ENCODE measurements at regions not wholly inside any gene's neighbourhood (a gene's known extent, or its start where the extent isn't known, plus 50 kb on each side); places are given as distances from the start of the nearest gene placed in this dataset.

GRCh38 chr15:69744391-69745162, 292.0 kb downstream of the RPLP1 start:
- POLR2A ChIA-PET: no interaction called here
- DNase-seq: no peak
- H3K27me3 ChIP-seq (ENCODE audit: insufficient read depth): peaks cover 7% of the 10 kb centered on the region; the same call in 1 of the 2 replicates

More at GRCh38 chr15:69744391-69745162, 292.0 kb downstream of the RPLP1 start:
- Histone ChIP-seq H3K36me3 (replicated peaks in 1 of 2; ENCODE audit: control insufficient read depth in 1 of 2, insufficient read depth in 2 of 2, low read length in 1 of 2) (no peaks in the 10 kb centered on the region), H3K79me2 (ENCODE audit: insufficient read depth) (no peaks in the 10 kb centered on the region), H3K27ac (ENCODE audit: low read depth in 2 of 2, low read length in 1 of 2) (no peak overlapping the region), H4K20me1 (ENCODE audit: insufficient read depth) (no peaks in the 10 kb centered on the region), H3K9me2 (no peaks in the 10 kb centered on the region), H3K9ac (no peak overlapping the region), H3F3A (replicated peaks; ENCODE audit: insufficient read depth) (no peaks in the 10 kb centered on the region), H3K4me3 (ENCODE audit: low read depth in 2 of 2, low read length in 1 of 2) (no peak overlapping the region), H3K9me3 (no peaks in the 10 kb centered on the region), H3K4me2 (no peak overlapping the region), H2AFZ (ENCODE audit: low read depth) (no peak overlapping the region), H3K4me1 (ENCODE audit: control insufficient read depth in 1 of 2, insufficient read depth in 2 of 2, low read depth in 1 of 2, low read length in 1 of 2) (no peaks in the 10 kb centered on the region; a peak in 1 of 4 replicates)
- CTCF ChIA-PET: interaction anchor here (0.9 to 2.9 kb wide), 4 partner anchors 8 to 744 kb away, joined by 3 to 9 read pairs (median 4); no protein-coding TSS in a partner anchor
- TF ChIP-seq USF2 (IDR thresholded peaks at IDR 0.05; ENCODE audit: borderline replicate concordance, low read depth, low read length) (no peak), TCF12 (IDR thresholded peaks at IDR 0.05) (no peak), TEAD4 (IDR thresholded peaks at IDR 0.05; ENCODE audit: borderline replicate concordance, insufficient read depth) (no peak), GABPA (IDR thresholded peaks at IDR 0.05; ENCODE audit: low read depth) (no peak), REST (IDR thresholded peaks at IDR 0.05; ENCODE audit: low read depth, low read length) (no peak), FOXJ3 (CRISPR knock-in tag; IDR thresholded peaks at IDR 0.05) (no peak), TAF1 (IDR thresholded peaks at IDR 0.05; ENCODE audit: borderline replicate concordance, low read depth, low read length) (no peak), RAD21 (IDR thresholded peaks at IDR 0.05; ENCODE audit: low read length) (no peak), POLR2AphosphoS5 (IDR thresholded peaks at IDR 0.05; ENCODE audit: low read depth, low read length) (no peak), CHD2 (IDR thresholded peaks at IDR 0.05; ENCODE audit: low read length, partially characterized antibody) (no peak), GATA2 (CRISPR knock-in tag; IDR thresholded peaks at IDR 0.05) (no peak), RXRA (IDR thresholded peaks at IDR 0.05; ENCODE audit: borderline replicate concordance, low read depth) (no peak), SIN3A (IDR thresholded peaks at IDR 0.05; ENCODE audit: borderline replicate concordance, low read depth, low read length) (no peak), NRF1 (IDR thresholded peaks at IDR 0.05; ENCODE audit: low read depth, low read length) (no peak), MEF2A (IDR thresholded peaks at IDR 0.05; ENCODE audit: borderline replicate concordance, low read depth) (no peak)
- TF ChIP-seq, protein P1, sequence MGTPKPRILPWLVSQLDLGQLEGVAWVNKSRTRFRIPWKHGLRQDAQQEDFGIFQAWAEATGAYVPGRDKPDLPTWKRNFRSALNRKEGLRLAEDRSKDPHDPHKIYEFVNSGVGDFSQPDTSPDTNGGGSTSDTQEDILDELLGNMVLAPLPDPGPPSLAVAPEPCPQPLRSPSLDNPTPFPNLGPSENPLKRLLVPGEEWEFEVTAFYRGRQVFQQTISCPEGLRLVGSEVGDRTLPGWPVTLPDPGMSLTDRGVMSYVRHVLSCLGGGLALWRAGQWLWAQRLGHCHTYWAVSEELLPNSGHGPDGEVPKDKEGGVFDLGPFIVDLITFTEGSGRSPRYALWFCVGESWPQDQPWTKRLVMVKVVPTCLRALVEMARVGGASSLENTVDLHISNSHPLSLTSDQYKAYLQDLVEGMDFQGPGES (IDR thresholded peaks at IDR 0.05; ENCODE audit: low read depth, low read length): no peak
- 63% methylated on average over 4 of the region's 5 CpGs for WGBS (ENCODE audit: low lambda C conversion rate)

Data from SK-N-SH (cell line).